Activated CD8-positive, alpha-beta memory T cell treated with anti-CD3 and anti-CD28 coated beads for 36 hours (primary cell): ENCODE measurements at regions not wholly inside any gene's neighbourhood (a gene's known extent, or its start where the extent isn't known, plus 50 kb on each side); places are given as distances from the start of the nearest gene placed in this dataset.
"Not testable (repeated sequence)": the region's sequence is repeated elsewhere in the genome, so short reads cannot be mapped to it uniquely, and the experiment has no call there.

Experiments
- CTCF ChIA-PET: fragments of 350-600 bp; sonication (Branson Sonifier 250); formaldehyde crosslinking; loops from one replicate; lab custom pipeline; 2021; ENCODE audit warnings: antibody characterized with exemption; lab: Charles Lee
- POLR2A ChIA-PET: fragments of 350-600 bp; sonication (Branson Sonifier 250); formaldehyde crosslinking; loops from one replicate; lab custom pipeline; 2021; ENCODE audit warnings: antibody characterized with exemption; lab: Charles Lee

- POLR2A ChIA-PET = no interaction called here
Observed at GRCh38 chr13:37476874-37477273, 121.7 kb downstream of the POSTN start.

GRCh38 chr13:37475966-37476365, 122.6 kb downstream of the POSTN start:
- CTCF ChIA-PET = no interaction called here
- POLR2A ChIA-PET = no interaction called here

More at GRCh38 chr13:37476874-37477273, 121.7 kb downstream of the POSTN start:
- CTCF ChIA-PET = no interaction called here

GRCh38 chr13:37475151-37475550, 123.4 kb downstream of the POSTN start:
- ChIA-PET CTCF (no interaction called here), POLR2A (no interaction called here)

GRCh38 chr13:37473035-37473434, 125.5 kb downstream of the POSTN start:
- POLR2A ChIA-PET = no interaction called here
- CTCF ChIA-PET = no interaction called here

GRCh38 chr13:37472266-37472665, 126.3 kb downstream of the POSTN start:
- CTCF ChIA-PET, POLR2A ChIA-PET: not testable (repeated sequence)

- POLR2A ChIA-PET = no interaction called here
- CTCF ChIA-PET = no interaction called here
Observed at GRCh38 chr13:37460166-37460565, 138.4 kb downstream of the POSTN start.

GRCh38 chr13:37457612-37458011, 141.0 kb downstream of the POSTN start:
- POLR2A ChIA-PET = no interaction called here

GRCh38 chr13:37456506-37456905, 142.1 kb downstream of the POSTN start:
- ChIA-PET CTCF (no interaction called here), POLR2A (no interaction called here)

More at GRCh38 chr13:37457612-37458011, 141.0 kb downstream of the POSTN start:
- CTCF ChIA-PET = no interaction called here

GRCh38 chr13:37456041-37456440, 142.5 kb downstream of the POSTN start:
- ChIA-PET POLR2A (no interaction called here), CTCF (no interaction called here)

GRCh38 chr13:37453246-37453645, 145.3 kb downstream of the POSTN start:
- POLR2A ChIA-PET = no interaction called here

GRCh38 chr13:37450276-37450675, 148.3 kb downstream of the POSTN start:
- POLR2A ChIA-PET = no interaction called here
- CTCF ChIA-PET = no interaction called here

More at GRCh38 chr13:37453246-37453645, 145.3 kb downstream of the POSTN start:
- CTCF ChIA-PET = no interaction called here

GRCh38 chr13:37448153-37448552, 150.4 kb downstream of the POSTN start:
- CTCF ChIA-PET = no interaction called here
- POLR2A ChIA-PET = no interaction called here

GRCh38 chr13:37446503-37446902, 152.1 kb downstream of the POSTN start:
- CTCF ChIA-PET = no interaction called here
- POLR2A ChIA-PET = no interaction called here

- CTCF ChIA-PET = no interaction called here
- POLR2A ChIA-PET = no interaction called here
Observed at GRCh38 chr13:37443538-37443937, 155.0 kb downstream of the POSTN start.

GRCh38 chr13:37442996-37443395, 155.6 kb downstream of the POSTN start:
- ChIA-PET POLR2A (no interaction called here), CTCF (no interaction called here)

- CTCF ChIA-PET = no interaction called here
- POLR2A ChIA-PET = no interaction called here
Observed at GRCh38 chr13:37435881-37436280, 162.7 kb downstream of the POSTN start.

GRCh38 chr13:37433086-37433485, 165.5 kb downstream of the POSTN start:
- CTCF ChIA-PET = no interaction called here
- POLR2A ChIA-PET = no interaction called here

GRCh38 chr13:37429976-37430375, 168.6 kb downstream of the POSTN start:
- CTCF ChIA-PET = no interaction called here

GRCh38 chr13:37427843-37428494, 170.6 kb downstream of the POSTN start:
- ChIA-PET CTCF (no interaction called here), POLR2A (no interaction called here)

More at GRCh38 chr13:37429976-37430375, 168.6 kb downstream of the POSTN start:
- POLR2A ChIA-PET = no interaction called here

- CTCF ChIA-PET = no interaction called here
Observed at GRCh38 chr13:37418490-37418889, 180.1 kb downstream of the POSTN start.

GRCh38 chr13:37417060-37417441, 181.5 kb downstream of the POSTN start:
- POLR2A ChIA-PET = no interaction called here
- CTCF ChIA-PET = no interaction called here

More at GRCh38 chr13:37418490-37418889, 180.1 kb downstream of the POSTN start:
- POLR2A ChIA-PET = no interaction called here
